ENCODE measurements at regions not wholly inside any gene's neighbourhood (a gene's known extent, or its start where the extent isn't known, plus 50 kb on each side); places are given as distances from the start of the nearest gene placed in this dataset.

- H3K27me3 ChIP-seq (ENCODE audit: insufficient read depth, poor library complexity, severe bottlenecking): no peaks in the 10 kb centered on the region
These were observed 156.5 kb downstream of the SH3BGRL2 start for GRCh38 chr6:79787626-79788025.

GRCh38 chr6:79784395-79784753, 153.2 kb downstream of the SH3BGRL2 start:
- Histone ChIP-seq H3K27me3 (ENCODE audit: insufficient read depth, poor library complexity, severe bottlenecking) (no peaks in the 10 kb centered on the region), H3K27ac (replicated peaks) (no peak overlapping the region), H3K4me3 (replicated peaks; ENCODE audit: insufficient read depth, low read length) (no peak overlapping the region)
- TF ChIP-seq REST (IDR thresholded peaks at IDR 0.05; ENCODE audit: insufficient replicate concordance, low read depth): no peak
- TF ChIP-seq POLR2AphosphoS5 (IDR thresholded peaks at IDR 0.05; ENCODE audit: low read depth): no peak
- TF ChIP-seq GABPA (IDR thresholded peaks at IDR 0.05; ENCODE audit: low read depth): no peak
- no peak for TF ChIP-seq SPI1 (IDR thresholded peaks at IDR 0.05; ENCODE audit: borderline replicate concordance, low read depth)
- TF ChIP-seq CTCF (IDR thresholded peaks at IDR 0.05; ENCODE audit: insufficient read depth, low read length): no peak
- DNase-seq (ENCODE audit: low read depth in 1 of 2, low spot score in 1 of 2): no peak

More at GRCh38 chr6:79787626-79788025, 156.5 kb downstream of the SH3BGRL2 start:
- no peak for TF ChIP-seq POLR2AphosphoS5 (IDR thresholded peaks at IDR 0.05; ENCODE audit: low read depth)
- TF ChIP-seq SPI1 (IDR thresholded peaks at IDR 0.05; ENCODE audit: borderline replicate concordance, low read depth): no peak
- no peak for TF ChIP-seq REST (IDR thresholded peaks at IDR 0.05; ENCODE audit: insufficient replicate concordance, low read depth)
- no peak for TF ChIP-seq GABPA (IDR thresholded peaks at IDR 0.05; ENCODE audit: low read depth)
- no peak for TF ChIP-seq CTCF (IDR thresholded peaks at IDR 0.05; ENCODE audit: insufficient read depth, low read length)
- Histone ChIP-seq H3K27ac (replicated peaks) (no peak overlapping the region), H3K4me3 (replicated peaks; ENCODE audit: insufficient read depth, low read length) (no peak overlapping the region)
- DNase-seq (ENCODE audit: low read depth in 1 of 2, low spot score in 1 of 2): no peak

- no peak overlapping the region for H3K27ac ChIP-seq (replicated peaks)
- H3K4me3 ChIP-seq (replicated peaks; ENCODE audit: insufficient read depth, low read length): no peak overlapping the region
- DNase-seq (ENCODE audit: low read depth in 1 of 2, low spot score in 1 of 2): no peak
- TF ChIP-seq REST (IDR thresholded peaks at IDR 0.05; ENCODE audit: insufficient replicate concordance, low read depth) (no peak), GABPA (IDR thresholded peaks at IDR 0.05; ENCODE audit: low read depth) (no peak), POLR2AphosphoS5 (IDR thresholded peaks at IDR 0.05; ENCODE audit: low read depth) (no peak), SPI1 (IDR thresholded peaks at IDR 0.05; ENCODE audit: borderline replicate concordance, low read depth) (no peak), CTCF (IDR thresholded peaks at IDR 0.05; ENCODE audit: insufficient read depth, low read length) (no peak)
- H3K27me3 ChIP-seq (ENCODE audit: insufficient read depth, poor library complexity, severe bottlenecking): no peaks in the 10 kb centered on the region
These were observed 152.7 kb downstream of the SH3BGRL2 start for GRCh38 chr6:79783670-79784394.

All from HL-60 (cell line).